ENCODE measurements at regions not wholly inside any gene's neighbourhood (a gene's known extent, or its start where the extent isn't known, plus 50 kb on each side); places are given as distances from the start of the nearest gene placed in this dataset.
"Not testable (repeated sequence)": the region's sequence is repeated elsewhere in the genome, so short reads cannot be mapped to it uniquely, and the experiment has no call there.

DNA sequence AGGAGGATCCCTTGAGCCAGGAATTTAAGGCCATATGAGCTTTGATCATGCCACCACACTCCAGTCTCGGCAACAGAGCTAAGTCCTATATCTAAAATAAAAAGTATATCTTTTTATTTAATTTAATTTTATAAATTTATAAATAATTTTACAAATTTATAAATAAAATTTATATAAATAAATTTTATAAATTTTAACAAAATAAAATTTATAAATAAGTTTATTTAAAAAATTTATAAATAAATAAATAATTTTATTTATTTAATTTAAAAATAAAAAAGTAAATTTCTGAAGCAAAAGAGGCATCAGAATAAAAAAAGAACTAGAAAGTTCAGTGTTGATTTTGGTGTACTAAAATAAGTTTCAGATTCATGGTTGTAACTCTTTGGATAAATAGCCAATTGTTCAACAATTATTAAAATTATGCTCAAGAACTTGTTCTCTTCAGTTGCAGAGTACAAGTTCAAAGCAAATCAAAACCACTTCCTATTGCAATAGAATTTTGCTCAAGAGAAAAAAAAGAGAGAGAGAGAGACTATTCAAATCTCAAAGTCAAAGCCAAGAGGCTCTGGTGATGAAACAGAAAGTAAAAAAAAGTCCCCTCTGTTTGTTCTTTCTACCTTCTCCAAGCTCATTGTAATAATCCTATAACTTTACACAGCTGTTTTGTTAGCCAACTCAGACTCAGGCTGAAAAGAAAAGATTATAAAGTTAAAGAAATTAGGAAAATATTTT, 547.5 kb upstream of the ADGRB3 start:
- Histone ChIP-seq H3K4me3 (IDR thresholded peaks at IDR 0.05; ENCODE audit: insufficient read depth, low read depth, low read length) (no peak overlapping the region), H3K4me2 (peak overlapping the region; percentile 42; the same call in 1 of the 2 replicates), H4K20me1 (ENCODE audit: insufficient read depth) (no peaks in the 10 kb centered on the region), H3K79me2 (ENCODE audit: insufficient read depth, low read depth) (no peaks in the 10 kb centered on the region), H3K36me3 (ENCODE audit: insufficient read depth) (no peaks in the 10 kb centered on the region), H3K9ac (no peak overlapping the region), H3K27me3 (ENCODE audit: insufficient read depth, low read depth) (no peaks in the 10 kb centered on the region), H2AFZ (ENCODE audit: low read depth) (no peak overlapping the region), H3K27ac (0 out of 2 replicates have a peak overlapping the region, but pooled peaks have one; percentile 6), H3K4me1 (ENCODE audit: low read depth, poor library complexity, severe bottlenecking) (peaks cover 13% of the 10 kb centered on the region)
- TF ChIP-seq, protein P1, sequence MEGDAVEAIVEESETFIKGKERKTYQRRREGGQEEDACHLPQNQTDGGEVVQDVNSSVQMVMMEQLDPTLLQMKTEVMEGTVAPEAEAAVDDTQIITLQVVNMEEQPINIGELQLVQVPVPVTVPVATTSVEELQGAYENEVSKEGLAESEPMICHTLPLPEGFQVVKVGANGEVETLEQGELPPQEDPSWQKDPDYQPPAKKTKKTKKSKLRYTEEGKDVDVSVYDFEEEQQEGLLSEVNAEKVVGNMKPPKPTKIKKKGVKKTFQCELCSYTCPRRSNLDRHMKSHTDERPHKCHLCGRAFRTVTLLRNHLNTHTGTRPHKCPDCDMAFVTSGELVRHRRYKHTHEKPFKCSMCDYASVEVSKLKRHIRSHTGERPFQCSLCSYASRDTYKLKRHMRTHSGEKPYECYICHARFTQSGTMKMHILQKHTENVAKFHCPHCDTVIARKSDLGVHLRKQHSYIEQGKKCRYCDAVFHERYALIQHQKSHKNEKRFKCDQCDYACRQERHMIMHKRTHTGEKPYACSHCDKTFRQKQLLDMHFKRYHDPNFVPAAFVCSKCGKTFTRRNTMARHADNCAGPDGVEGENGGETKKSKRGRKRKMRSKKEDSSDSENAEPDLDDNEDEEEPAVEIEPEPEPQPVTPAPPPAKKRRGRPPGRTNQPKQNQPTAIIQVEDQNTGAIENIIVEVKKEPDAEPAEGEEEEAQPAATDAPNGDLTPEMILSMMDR (conservative IDR thresholded peaks at IDR 0.05; ENCODE audit: low read depth, low read length): no peak

- Histone ChIP-seq H2AFZ (ENCODE audit: low read depth) (no peak overlapping the region), H3K27ac (no peak overlapping the region)
Measured at GRCh38 chr6:68086199-68086598, 548.9 kb upstream of the ADGRB3 start.

GRCh38 chr6:68085599-68085998, 549.5 kb upstream of the ADGRB3 start:
- not testable (repeated sequence) for H3K79me2 ChIP-seq (ENCODE audit: insufficient read depth, low read depth); H3K27ac ChIP-seq; H3K36me3 ChIP-seq (ENCODE audit: insufficient read depth); H3K27me3 ChIP-seq (ENCODE audit: insufficient read depth, low read depth); H4K20me1 ChIP-seq (ENCODE audit: insufficient read depth); H3K4me3 ChIP-seq (IDR thresholded peaks at IDR 0.05; ENCODE audit: insufficient read depth, low read depth, low read length); H2AFZ ChIP-seq (ENCODE audit: low read depth); H3K4me2 ChIP-seq; H3K9ac ChIP-seq
- H3K4me1 ChIP-seq (ENCODE audit: low read depth, poor library complexity, severe bottlenecking): peaks cover 13% of the 10 kb centered on the region

More at GRCh38 chr6:68086199-68086598, 548.9 kb upstream of the ADGRB3 start:
- Histone ChIP-seq H3K79me2 (ENCODE audit: insufficient read depth, low read depth) (no peaks in the 10 kb centered on the region), H3K9ac (no peak overlapping the region), H3K4me1 (ENCODE audit: low read depth, poor library complexity, severe bottlenecking) (peaks cover 13% of the 10 kb centered on the region), H3K36me3 (ENCODE audit: insufficient read depth) (no peaks in the 10 kb centered on the region), H4K20me1 (ENCODE audit: insufficient read depth) (no peaks in the 10 kb centered on the region), H3K27me3 (ENCODE audit: insufficient read depth, low read depth) (no peaks in the 10 kb centered on the region), H3K4me2 (no peak overlapping the region), H3K4me3 (IDR thresholded peaks at IDR 0.05; ENCODE audit: insufficient read depth, low read depth, low read length) (no peak overlapping the region)
- TF ChIP-seq, protein P1 (conservative IDR thresholded peaks at IDR 0.05; ENCODE audit: low read depth, low read length): no peak

GRCh38 chr6:68082086-68082485, 553.0 kb upstream of the ADGRB3 start:
- H3K27me3 ChIP-seq (ENCODE audit: insufficient read depth, low read depth): no peaks in the 10 kb centered on the region
- H3K4me1 ChIP-seq (ENCODE audit: low read depth, poor library complexity, severe bottlenecking): peaks cover 2% of the 10 kb centered on the region
- no peak overlapping the region for H3K9ac ChIP-seq
- no peaks in the 10 kb centered on the region for H4K20me1 ChIP-seq (ENCODE audit: insufficient read depth)
- no peaks in the 10 kb centered on the region for H3K79me2 ChIP-seq (ENCODE audit: insufficient read depth, low read depth)
- no peak overlapping the region for H3K27ac ChIP-seq
- TF ChIP-seq, protein P1 (conservative IDR thresholded peaks at IDR 0.05; ENCODE audit: low read depth, low read length): no peak
- no peak overlapping the region for H3K4me3 ChIP-seq (IDR thresholded peaks at IDR 0.05; ENCODE audit: insufficient read depth, low read depth, low read length)
- H3K36me3 ChIP-seq (ENCODE audit: insufficient read depth): no peaks in the 10 kb centered on the region
- no peak overlapping the region for H2AFZ ChIP-seq (ENCODE audit: low read depth)
- H3K4me2 ChIP-seq: no peak overlapping the region

GRCh38 chr6:68080074-68080473, 555.0 kb upstream of the ADGRB3 start:
- no peak overlapping the region for H3K4me2 ChIP-seq
- H3K9ac ChIP-seq: no peak overlapping the region
- no peaks in the 10 kb centered on the region for H3K27me3 ChIP-seq (ENCODE audit: insufficient read depth, low read depth)
- H2AFZ ChIP-seq (ENCODE audit: low read depth): no peak overlapping the region
- H3K4me1 ChIP-seq (ENCODE audit: low read depth, poor library complexity, severe bottlenecking): no peaks in the 10 kb centered on the region
- TF ChIP-seq, protein P1 (conservative IDR thresholded peaks at IDR 0.05; ENCODE audit: low read depth, low read length): no peak
- H3K27ac ChIP-seq: no peak overlapping the region
- H3K79me2 ChIP-seq (ENCODE audit: insufficient read depth, low read depth): no peaks in the 10 kb centered on the region
- no peaks in the 10 kb centered on the region for H3K36me3 ChIP-seq (ENCODE audit: insufficient read depth)
- no peaks in the 10 kb centered on the region for H4K20me1 ChIP-seq (ENCODE audit: insufficient read depth)
- no peak overlapping the region for H3K4me3 ChIP-seq (IDR thresholded peaks at IDR 0.05; ENCODE audit: insufficient read depth, low read depth, low read length)
